IPS-18a (cell line): ENCODE measurements at regions not wholly inside any gene's neighbourhood (a gene's known extent, or its start where the extent isn't known, plus 50 kb on each side); places are given as distances from the start of the nearest gene placed in this dataset.

Experiments
- H3K27ac ChIP-seq: one replicate; pipeline ENCODE4 v1.5.1; 2013; ENCODE audit warnings: low read length
- H3K27me3 ChIP-seq: one replicate; pipeline ENCODE4 v1.6.1; 2013; ENCODE audit warnings: mild to moderate bottlenecking, low read length; ENCODE audit not compliant: control insufficient read depth, insufficient read depth
- H3K36me3 ChIP-seq: one replicate; pipeline ENCODE4 v1.6.1; 2013; ENCODE audit warnings: low read depth, low read length; ENCODE audit not compliant: control insufficient read depth
- H3K4me1 ChIP-seq: one replicate; pipeline ENCODE4 v1.6.1; 2013; ENCODE audit warnings: low read depth, low read length; ENCODE audit not compliant: control insufficient read depth
- H3K4me3 ChIP-seq: one replicate; pipeline ENCODE4 v1.5.1; 2013; ENCODE audit warnings: low read length
- H3K9ac ChIP-seq: one replicate; pipeline ENCODE4 v1.6.1; 2013; ENCODE audit warnings: mild to moderate bottlenecking, low read length, moderate library complexity
- H3K9me3 ChIP-seq: one replicate; pipeline ENCODE4 v1.6.1; 2013; ENCODE audit warnings: low read depth, low read length; ENCODE audit not compliant: control insufficient read depth

- no peak overlapping the region for H3K9ac ChIP-seq
- no peaks in the 10 kb centered on the region for H3K36me3 ChIP-seq
- peaks cover 55% of the 10 kb centered on the region for H3K9me3 ChIP-seq
- no peak overlapping the region for H3K27ac ChIP-seq
- H3K27me3 ChIP-seq, result no peaks in the 10 kb centered on the region
- H3K4me1 ChIP-seq, result no peaks in the 10 kb centered on the region
- H3K4me3 ChIP-seq, result no peak overlapping the region
These were observed 87.4 kb downstream of the ZNF732 start for GRCh38 chr4:217891-218290.

GRCh38 chr4:213971-214370 lies 89.7 kb downstream of the ZNF718 start:
- Histone ChIP-seq H3K36me3 (no peaks in the 10 kb centered on the region), H3K4me1 (no peaks in the 10 kb centered on the region), H3K9me3 (peaks cover 42% of the 10 kb centered on the region), H3K27me3 (no peaks in the 10 kb centered on the region), H3K4me3 (no peak overlapping the region), H3K9ac (no peak overlapping the region), H3K27ac (no peak overlapping the region)
